Epithelial cell of proximal tubule (primary cell): ENCODE measurements at regions not wholly inside any gene's neighbourhood (a gene's known extent, or its start where the extent isn't known, plus 50 kb on each side); places are given as distances from the start of the nearest gene placed in this dataset.
"Not testable (repeated sequence)": the region's sequence is repeated elsewhere in the genome, so short reads cannot be mapped to it uniquely, and the experiment has no call there.

Experiments
- DNase-seq: peaks from one replicate; pipeline ENCODE4 v3.0.0-alpha.2; 2011; ENCODE audit warnings: low read depth
- H3K4me3 ChIP-seq: 2 replicates; pipeline ENCODE4 v1.5.1; 2011; ENCODE audit warnings: low read depth, mild to moderate bottlenecking, low read length
- TF ChIP-seq, protein P1 (sequence below): conservative IDR thresholded peaks from 2 replicates; pipeline ENCODE4 v1.5.1; 2012; ENCODE audit warnings: low read depth, mild to moderate bottlenecking, low read length

DNA sequence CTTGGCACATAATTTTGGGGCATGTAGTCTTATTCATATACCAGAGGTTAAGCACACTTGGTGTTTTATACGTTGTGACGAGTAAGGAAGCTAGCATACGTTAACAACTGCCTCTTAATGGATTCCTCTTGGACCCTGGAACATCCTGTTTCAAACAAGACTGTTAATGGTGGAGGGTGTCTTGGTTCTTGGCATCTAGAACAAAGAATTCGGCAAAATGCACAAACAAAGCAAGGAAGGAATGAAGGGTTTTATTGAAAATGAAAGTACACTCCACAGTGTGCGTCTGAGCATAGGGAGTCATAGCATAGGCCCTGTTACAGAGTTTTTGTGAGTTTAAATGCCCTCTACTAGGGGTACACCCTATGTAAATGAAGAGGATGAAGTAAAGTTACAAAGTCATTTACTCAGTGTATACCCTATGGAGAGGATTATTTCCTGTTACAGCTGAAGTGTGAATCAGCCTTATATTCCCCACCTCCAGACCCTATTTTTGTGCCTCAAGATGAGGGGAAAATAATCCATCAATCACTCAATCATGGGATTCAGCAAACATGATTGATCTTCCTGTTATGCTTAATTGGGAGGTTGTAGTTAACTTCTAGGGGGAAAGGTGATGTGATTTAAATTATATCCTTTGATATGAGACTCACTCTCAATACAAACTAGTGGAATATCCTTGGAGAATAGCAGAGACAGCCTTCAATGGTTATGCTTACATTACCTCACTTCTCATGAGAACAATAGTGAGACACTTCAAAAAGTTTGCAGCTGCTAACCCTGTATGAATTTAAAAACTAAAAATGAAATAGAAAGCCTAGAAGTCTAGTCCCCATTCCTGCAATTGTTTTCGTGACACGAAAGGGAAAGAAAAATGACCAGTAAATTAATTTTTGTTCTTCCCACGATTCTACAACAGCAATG, 84.9 kb upstream of the MYO10 start:
- TF ChIP-seq, protein P1, sequence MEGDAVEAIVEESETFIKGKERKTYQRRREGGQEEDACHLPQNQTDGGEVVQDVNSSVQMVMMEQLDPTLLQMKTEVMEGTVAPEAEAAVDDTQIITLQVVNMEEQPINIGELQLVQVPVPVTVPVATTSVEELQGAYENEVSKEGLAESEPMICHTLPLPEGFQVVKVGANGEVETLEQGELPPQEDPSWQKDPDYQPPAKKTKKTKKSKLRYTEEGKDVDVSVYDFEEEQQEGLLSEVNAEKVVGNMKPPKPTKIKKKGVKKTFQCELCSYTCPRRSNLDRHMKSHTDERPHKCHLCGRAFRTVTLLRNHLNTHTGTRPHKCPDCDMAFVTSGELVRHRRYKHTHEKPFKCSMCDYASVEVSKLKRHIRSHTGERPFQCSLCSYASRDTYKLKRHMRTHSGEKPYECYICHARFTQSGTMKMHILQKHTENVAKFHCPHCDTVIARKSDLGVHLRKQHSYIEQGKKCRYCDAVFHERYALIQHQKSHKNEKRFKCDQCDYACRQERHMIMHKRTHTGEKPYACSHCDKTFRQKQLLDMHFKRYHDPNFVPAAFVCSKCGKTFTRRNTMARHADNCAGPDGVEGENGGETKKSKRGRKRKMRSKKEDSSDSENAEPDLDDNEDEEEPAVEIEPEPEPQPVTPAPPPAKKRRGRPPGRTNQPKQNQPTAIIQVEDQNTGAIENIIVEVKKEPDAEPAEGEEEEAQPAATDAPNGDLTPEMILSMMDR, result no peak
- DNase-seq, result no peak
- H3K4me3 ChIP-seq, result no peak overlapping the region

GRCh38 chr5:17021602-17021932, 85.5 kb upstream of the MYO10 start:
- no peak overlapping the region for H3K4me3 ChIP-seq
- no peak for DNase-seq
- TF ChIP-seq, protein P1, result no peak

- TF ChIP-seq, protein P1, result no peak
- H3K4me3 ChIP-seq, result no peak overlapping the region
- no peak for DNase-seq
Measured at GRCh38 chr5:17022296-17022695, 86.2 kb upstream of the MYO10 start.

GRCh38 chr5:17024686-17025180, 88.6 kb upstream of the MYO10 start:
- DNase-seq, result no peak
- TF ChIP-seq, protein P1, result no peak
- no peak overlapping the region for H3K4me3 ChIP-seq

GRCh38 chr5:17031659-17032277, 95.7 kb upstream of the MYO10 start:
- not testable (repeated sequence) for H3K4me3 ChIP-seq, DNase-seq

- H3K4me3 ChIP-seq, DNase-seq: not testable (repeated sequence)
Measured at GRCh38 chr5:17032314-17032985, 96.4 kb upstream of the MYO10 start.

GRCh38 chr5:17034992-17035391, 98.9 kb upstream of the MYO10 start:
- H3K4me3 ChIP-seq, DNase-seq: not testable (repeated sequence)

DNA sequence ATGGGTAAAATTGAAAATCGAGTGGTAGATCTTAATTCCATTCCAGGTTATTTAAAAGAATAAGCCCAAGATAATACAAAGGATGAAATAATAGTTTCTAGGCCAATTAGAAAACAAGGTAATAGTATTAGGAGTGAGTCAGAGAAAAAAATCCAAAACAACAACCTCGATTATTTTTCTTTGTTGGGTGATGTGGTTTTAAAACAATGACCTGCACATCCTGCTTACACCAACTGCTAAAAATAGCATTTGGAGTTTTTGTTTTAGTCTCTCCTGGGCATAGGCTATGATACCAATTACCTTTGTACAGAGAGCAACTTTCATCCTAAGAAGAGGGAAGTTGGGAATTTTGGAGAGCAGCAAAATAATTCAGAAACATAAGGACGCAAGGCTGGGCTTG, 101.7 kb upstream of the MYO10 start:
- TF ChIP-seq, protein P1, result no peak

More for the DNA sequence above, 101.7 kb upstream of the MYO10 start:
- H3K4me3 ChIP-seq, result no peak overlapping the region
- DNase-seq, result no peak
